HEK293 (cell line): ENCODE measurements at regions not wholly inside any gene's neighbourhood (a gene's known extent, or its start where the extent isn't known, plus 50 kb on each side); places are given as distances from the start of the nearest gene placed in this dataset.

Experiments used
- CTCF ChIA-PET: fragments of 350-600 bp; formaldehyde crosslinking; extraction: SDS; loops from one replicate; lab custom pipeline; 2021; ENCODE audit warnings: antibody characterized with exemption; lab: Yijun Ruan, JAX
- POLR2A ChIA-PET: fragments of 300-600 bp; formaldehyde crosslinking; extraction: SDS; loops from one replicate; lab custom pipeline; 2020; ENCODE audit warnings: antibody characterized with exemption, inconsistent platforms; lab: Yijun Ruan, JAX
- H3K27ac ChIP-seq: fragments of 200-500 bp; sonication (Bioruptor generic); 2 replicates; pipeline ENCODE4 v1.5.1; 2014; ENCODE audit warnings: low read depth, low read length, control low read depth, inconsistent platforms; ENCODE audit errors: extremely low read depth
- H3K36me3 ChIP-seq, 2 experiments: fragments of 200-500 bp in 1 of 2; sonication (Bioruptor generic) in 1 of 2; 1 replicate in 1 of 2; 2 replicates in 1 of 2; pipeline ENCODE4 v1.5.1; 2014 to 2017; ENCODE audit warnings: inconsistent platforms in 2 of 2, low read length in 2 of 2; ENCODE audit not compliant: control insufficient read depth in 2 of 2, insufficient read depth in 1 of 2
- H3K4me1 ChIP-seq: fragments of 200-500 bp; sonication (Bioruptor generic); 2 replicates; pipeline ENCODE4 v1.5.1; 2014; ENCODE audit warnings: mild to moderate bottlenecking, low read length, inconsistent platforms; ENCODE audit not compliant: control insufficient read depth, insufficient read depth
- H3K4me3 ChIP-seq: 2 replicates; pipeline ENCODE4 v1.5.1; 2011; ENCODE audit warnings: low read depth, mild to moderate bottlenecking, control low read depth, low read length, moderate library complexity
- H3K9me3 ChIP-seq: fragments of 200-500 bp; sonication (Bioruptor generic); 2 replicates; pipeline ENCODE4 v1.5.1; 2014; ENCODE audit warnings: low read depth, low read length, inconsistent platforms; ENCODE audit not compliant: control insufficient read depth, insufficient read depth
- GLIS1 ChIP-seq: fragments of 450-650 bp; formaldehyde crosslinking; IDR thresholded peaks from 2 replicates; pipeline ENCODE4 v1.5.1; 2016; ENCODE audit warnings: missing biosample characterization, missing genetic modification characterization
- TSHZ1 ChIP-seq: fragments of 450-650 bp; formaldehyde crosslinking; IDR thresholded peaks from 2 replicates; pipeline ENCODE4 v1.5.1; 2016; ENCODE audit warnings: missing biosample characterization, missing genetic modification characterization, borderline replicate concordance
- WT1 ChIP-seq: fragments of 450-650 bp; formaldehyde crosslinking; IDR thresholded peaks from 2 replicates; pipeline ENCODE4 v1.5.1; 2016; ENCODE audit warnings: missing biosample characterization, missing genetic modification characterization
- ZBTB20 ChIP-seq: fragments of 450-650 bp; formaldehyde crosslinking; IDR thresholded peaks from 2 replicates; pipeline ENCODE4 v1.5.1; 2016; ENCODE audit warnings: missing biosample characterization, missing genetic modification characterization
- ZNF18 ChIP-seq: fragments of 450-650 bp; formaldehyde crosslinking; IDR thresholded peaks from 2 replicates; pipeline ENCODE4 v1.5.1; 2016; ENCODE audit warnings: missing biosample characterization, missing genetic modification characterization
- ZNF221 ChIP-seq: fragments of 450-650 bp; formaldehyde crosslinking; IDR thresholded peaks from 2 replicates; pipeline ENCODE4 v1.5.1; 2017; ENCODE audit warnings: missing biosample characterization, missing genetic modification characterization, borderline replicate concordance
- ZNF239 ChIP-seq: fragments of 450-650 bp; formaldehyde crosslinking; IDR thresholded peaks from 2 replicates; pipeline ENCODE4 v1.5.1; 2016; ENCODE audit warnings: missing biosample characterization, missing genetic modification characterization
- ZNF302 ChIP-seq: fragments of 450-650 bp; formaldehyde crosslinking; IDR thresholded peaks from 2 replicates; pipeline ENCODE4 v1.5.1; 2016; ENCODE audit warnings: missing biosample characterization, missing genetic modification characterization, low read depth
- ZNF335 ChIP-seq: fragments of 450-650 bp; formaldehyde crosslinking; conservative IDR thresholded peaks from 2 replicates; pipeline ENCODE4 v1.5.1; 2016; ENCODE audit warnings: missing biosample characterization, missing genetic modification characterization
- ZNF449 ChIP-seq: fragments of 450-650 bp; formaldehyde crosslinking; IDR thresholded peaks from 2 replicates; pipeline ENCODE4 v1.5.1; 2017; ENCODE audit warnings: missing biosample characterization, mild to moderate bottlenecking, missing genetic modification characterization, moderate library complexity
- ZNF549 ChIP-seq: fragments of 450-650 bp; IDR thresholded peaks from 2 replicates; pipeline ENCODE4 v1.5.1; 2018; ENCODE audit warnings: missing biosample characterization, missing genetic modification characterization, mild to moderate bottlenecking, inconsistent platforms, moderate library complexity
- ZNF610 ChIP-seq: fragments of 450-650 bp; formaldehyde crosslinking; IDR thresholded peaks from 2 replicates; pipeline ENCODE4 v1.5.1; 2016; ENCODE audit warnings: missing biosample characterization, missing genetic modification characterization, borderline replicate concordance
- ZNF626 ChIP-seq: fragments of 450-650 bp; sonication (Bioruptor Pico); formaldehyde crosslinking; IDR thresholded peaks from 2 replicates; pipeline ENCODE4 v1.5.1; 2018; ENCODE audit warnings: missing biosample characterization, missing genetic modification characterization, inconsistent platforms
- ZNF645 ChIP-seq: fragments of 450-650 bp; formaldehyde crosslinking; IDR thresholded peaks from 2 replicates; pipeline ENCODE4; 2016; ENCODE audit warnings: missing biosample characterization, missing genetic modification characterization
- ZNF76 ChIP-seq: fragments of 450-650 bp; formaldehyde crosslinking; IDR thresholded peaks from 2 replicates; pipeline ENCODE4; 2016; ENCODE audit warnings: low read depth, missing biosample characterization, missing genetic modification characterization, borderline replicate concordance
- ZNF792 ChIP-seq: fragments of 450-650 bp; formaldehyde crosslinking; IDR thresholded peaks from 2 replicates; pipeline ENCODE4 v1.5.1; 2016; ENCODE audit warnings: missing biosample characterization, missing genetic modification characterization
- ZNF830 ChIP-seq: fragments of 450-650 bp; IDR thresholded peaks from 2 replicates; pipeline ENCODE4 v1.5.0; 2018; ENCODE audit warnings: missing biosample characterization, missing genetic modification characterization, low read depth, mild to moderate bottlenecking, moderate library complexity

DNA sequence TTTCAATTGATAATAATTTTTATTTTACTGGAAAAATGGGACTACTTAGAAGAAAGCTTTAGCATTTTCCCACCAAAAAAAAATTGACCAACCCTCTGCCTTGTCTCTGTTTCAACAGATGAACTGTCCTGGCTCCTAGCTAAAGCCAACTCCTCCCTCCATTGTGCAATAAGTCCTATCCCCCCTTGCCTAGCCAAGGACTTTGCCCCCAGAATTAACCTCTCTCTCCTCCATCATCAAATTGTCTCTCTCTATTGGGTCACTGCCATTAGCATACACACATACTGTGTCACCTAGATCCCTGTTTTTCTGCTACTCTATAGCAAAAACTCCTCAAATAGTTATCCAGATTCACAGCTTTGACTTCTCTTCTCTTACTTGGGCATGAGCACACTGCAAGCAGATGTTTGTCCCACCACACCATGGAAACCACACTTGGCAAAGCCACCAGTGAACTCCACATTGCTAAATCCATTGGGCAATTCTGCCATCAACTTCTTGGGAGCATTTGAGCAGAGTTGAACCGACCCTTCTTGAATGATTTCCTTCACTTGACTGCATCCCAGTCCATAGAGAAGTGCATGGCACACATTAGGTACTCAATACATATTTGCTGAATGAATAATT is 91.4 kb upstream of the NEBL start:
- ChIA-PET CTCF (no interaction called here), POLR2A (no interaction called here)
- no peaks in the 10 kb centered on the region for H3K36me3 ChIP-seq
- no peaks in the 10 kb centered on the region for H3K4me1 ChIP-seq
- TF ChIP-seq ZNF792 (tag by site-specific recombination) = no peak
- TF ChIP-seq ZNF221 (tag by site-specific recombination) = no peak
- no peak for TF ChIP-seq WT1 (tag by site-specific recombination)
- no peak for TF ChIP-seq TSHZ1 (tag by site-specific recombination)
- no peak for TF ChIP-seq ZNF549 (tag by site-specific recombination)
- TF ChIP-seq ZNF18 (tag by site-specific recombination) = no peak
- no peak for TF ChIP-seq GLIS1 (tag by site-specific recombination)
- no peak for TF ChIP-seq ZNF239 (tag by site-specific recombination)
- no peak for TF ChIP-seq ZBTB20 (tag by site-specific recombination)
- no peak for TF ChIP-seq ZNF302 (tag by site-specific recombination)
- TF ChIP-seq ZNF335 (tag by site-specific recombination) = no peak
- TF ChIP-seq ZNF626 = no peak
- TF ChIP-seq ZNF830 (tag by site-specific recombination) = no peak
- H3K27ac ChIP-seq = no peak overlapping the region
- H3K4me3 ChIP-seq = no peak overlapping the region
- H3K9me3 ChIP-seq = no peaks in the 10 kb centered on the region

DNA sequence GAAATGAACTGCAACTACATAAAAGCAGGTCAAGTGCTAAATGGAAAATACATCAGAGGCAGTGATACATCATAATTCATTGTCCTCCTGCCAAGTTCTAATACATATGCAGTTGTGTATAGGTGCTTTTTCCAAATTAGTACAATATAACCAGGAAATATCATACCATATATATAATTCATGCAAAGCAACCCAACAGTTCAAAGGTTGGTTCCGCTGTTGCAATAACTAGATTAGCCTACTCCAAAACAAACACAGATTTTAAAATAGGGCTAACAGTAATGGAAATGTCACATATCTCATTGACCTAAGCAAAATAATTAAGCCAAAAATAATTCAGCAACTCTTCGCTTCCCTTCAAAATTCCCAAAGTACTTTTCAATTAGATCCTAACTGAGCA is 88.9 kb upstream of the NEBL start:
- Histone ChIP-seq H3K27ac (no peak overlapping the region), H3K9me3 (no peaks in the 10 kb centered on the region), H3K36me3 (no peaks in the 10 kb centered on the region), H3K4me3 (no peak overlapping the region), H3K4me1 (no peaks in the 10 kb centered on the region)
- TF ChIP-seq ZNF645 (no peak), ZNF76 (tag by site-specific recombination) (no peak)
- CTCF ChIA-PET = interaction anchor here (0.6 kb wide), 1 partner anchor 41 kb away, joined by 4 read pairs; no protein-coding TSS in a partner anchor
- POLR2A ChIA-PET = no interaction called here

DNA sequence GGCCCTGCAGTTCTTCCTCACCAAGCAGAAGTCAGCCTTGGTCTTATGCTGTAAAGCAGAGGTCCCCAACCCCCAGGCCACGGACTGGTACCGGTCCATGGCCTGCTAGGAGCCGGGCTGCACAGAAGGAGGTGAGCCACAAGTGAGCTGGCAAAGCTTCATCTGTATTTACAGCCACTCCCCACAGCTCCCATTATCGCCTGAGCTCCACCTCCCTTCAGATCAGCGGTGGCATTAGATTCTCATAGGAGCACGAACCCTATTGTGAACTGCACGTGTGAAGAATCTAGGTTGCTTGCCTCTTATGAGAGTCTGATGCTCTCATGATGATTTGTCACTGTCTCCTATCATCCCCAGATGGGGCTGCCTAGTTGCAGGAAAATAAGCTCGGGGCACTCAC is 87.6 kb upstream of the NEBL start:
- TF ChIP-seq ZNF449 = no peak
- peak; percentile 98 for TF ChIP-seq ZNF610 (tag by site-specific recombination)
- Histone ChIP-seq H3K36me3 (no peaks in the 10 kb centered on the region), H3K4me3 (no peak overlapping the region), H3K27ac (no peak overlapping the region), H3K9me3 (no peaks in the 10 kb centered on the region), H3K4me1 (no peaks in the 10 kb centered on the region)
- CTCF ChIA-PET = no interaction called here
- POLR2A ChIA-PET = no interaction called here
